Cerebellar cortex (tissue), 1 donor: ENCODE measurements at regions not wholly inside any gene's neighbourhood (a gene's known extent, or its start where the extent isn't known, plus 50 kb on each side); places are given as distances from the start of the nearest gene placed in this dataset.
"Not testable (repeated sequence)": the region's sequence is repeated elsewhere in the genome, so short reads cannot be mapped to it uniquely, and the experiment has no call there.

ENCODE experiments used
- DNase-seq: peaks from one replicate; pipeline ENCODE4 v3.0.0-alpha.2; 2015; ENCODE audit warnings: low spot score

DNA sequence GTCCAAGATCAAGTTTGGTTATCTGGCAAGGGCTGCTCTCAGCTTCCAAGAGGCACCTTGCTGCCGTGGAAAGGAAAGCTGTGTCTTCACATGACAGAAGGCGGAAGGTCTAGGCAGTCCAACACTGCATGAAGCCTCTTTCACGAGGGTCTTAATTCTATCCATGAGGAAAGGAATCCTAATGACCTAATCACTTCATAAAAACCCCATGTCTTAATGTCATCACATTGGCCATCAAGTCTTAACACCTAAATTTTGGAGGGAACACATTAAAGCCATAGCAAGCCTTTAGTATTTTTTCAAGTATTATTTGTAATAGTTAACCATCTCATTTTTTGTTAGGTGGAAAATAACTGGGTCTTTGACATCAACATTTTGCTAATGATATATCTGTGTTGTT, 858.3 kb downstream of the FLRT2 start:
- no peak for DNase-seq

DNA sequence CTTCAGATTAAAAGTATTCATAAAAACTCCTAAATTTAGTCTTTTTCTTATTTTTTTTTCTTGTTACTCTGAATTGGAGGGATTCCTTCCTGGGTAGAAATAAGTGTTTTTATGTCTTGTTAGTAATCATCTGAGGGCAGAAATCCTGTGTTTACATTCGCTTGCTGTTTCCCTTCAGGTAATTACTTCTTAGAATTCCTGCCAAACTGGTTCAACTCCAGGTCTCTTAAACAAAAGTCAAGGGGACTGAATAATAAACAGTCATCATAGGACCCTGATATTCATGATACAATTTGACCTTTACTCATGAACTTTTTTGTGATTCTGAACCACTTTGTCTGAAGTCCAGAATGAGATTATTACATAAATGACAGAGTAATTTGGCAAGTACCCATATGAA, 843.9 kb downstream of the FLRT2 start:
- no peak for DNase-seq

DNA sequence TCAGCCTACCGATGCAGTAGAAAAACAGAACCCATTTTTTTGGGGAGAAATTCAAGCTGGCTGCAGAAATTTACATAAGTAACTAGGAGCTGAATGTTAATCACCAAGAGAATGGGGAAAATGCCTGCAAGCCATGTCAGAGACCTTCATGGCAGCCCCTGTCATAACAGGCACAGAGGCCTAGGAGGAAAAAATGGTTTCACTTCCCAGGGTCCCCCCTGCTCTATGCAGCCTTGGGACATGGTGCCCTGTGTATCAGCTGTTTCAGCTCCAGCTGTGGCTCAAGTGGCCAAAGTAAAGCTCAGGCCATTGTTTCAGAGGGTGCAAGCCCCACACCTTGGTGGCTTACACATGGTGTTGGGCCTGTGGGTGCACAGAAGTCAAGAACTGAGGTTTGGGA, 842.5 kb downstream of the FLRT2 start:
- DNase-seq, result no peak

- no peak for DNase-seq
Measured at GRCh38 chr14:86364634-86365033, 834.7 kb downstream of the FLRT2 start.

DNA sequence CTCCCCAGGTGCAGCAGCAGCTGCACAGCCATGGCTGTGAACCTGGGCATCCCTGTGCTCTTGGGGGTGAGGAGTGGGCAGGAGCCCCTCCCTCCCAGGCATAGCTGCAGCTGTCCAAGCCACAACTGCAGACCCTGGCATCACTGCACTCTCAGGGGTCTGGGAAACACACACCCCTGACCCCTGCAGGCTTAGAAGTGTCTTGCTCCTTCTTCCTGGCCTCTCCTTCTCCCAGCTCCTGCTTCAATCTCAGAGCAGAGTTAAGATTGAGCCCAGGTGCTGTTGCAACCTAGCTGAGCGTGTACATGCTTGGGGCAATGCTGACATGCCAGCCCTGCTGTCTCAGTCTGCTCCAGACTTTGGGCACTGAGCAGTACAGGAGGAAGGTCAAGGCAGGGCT, 833.6 kb downstream of the FLRT2 start:
- DNase-seq, result no peak

DNA sequence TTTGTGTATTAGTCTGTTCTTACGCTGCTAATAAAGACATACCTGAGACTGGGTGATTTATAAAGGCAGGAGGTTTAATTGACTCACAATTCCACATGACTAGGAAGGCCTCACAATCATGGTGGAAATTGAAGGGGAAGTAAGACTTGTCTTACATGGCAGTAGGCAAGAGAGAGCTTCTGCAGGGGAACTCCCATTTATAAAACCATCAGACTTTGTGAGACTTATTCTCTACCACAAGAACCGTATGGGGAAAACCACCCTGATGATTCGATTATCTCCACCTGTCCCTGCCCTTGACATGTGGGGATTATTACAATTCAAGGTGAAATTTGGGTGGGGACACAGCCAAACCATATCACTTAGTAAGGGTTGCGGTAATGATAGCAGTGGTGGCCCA, 833.1 kb downstream of the FLRT2 start:
- DNase-seq, result no peak

DNA sequence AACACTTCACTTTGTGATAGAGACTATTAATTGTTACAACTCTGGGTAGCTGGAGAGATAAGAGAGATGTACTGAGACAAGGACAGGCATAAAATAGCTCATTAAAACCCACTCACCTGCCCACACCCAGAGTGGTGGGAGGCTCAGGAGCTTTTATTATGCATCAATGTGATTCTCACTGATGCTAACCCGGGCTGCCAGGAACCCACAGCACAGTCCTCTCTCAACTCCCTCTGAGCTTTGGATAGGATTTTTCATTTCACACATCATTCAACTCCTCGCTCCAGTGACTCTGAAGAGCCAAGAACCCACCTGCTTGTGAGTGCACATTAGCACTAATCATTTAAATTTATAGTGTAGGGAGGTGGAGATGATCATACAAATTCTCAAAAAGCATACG, 827.9 kb downstream of the FLRT2 start:
- no peak for DNase-seq

- DNase-seq, result no peak
Measured at GRCh38 chr14:86357119-86357518, 827.2 kb downstream of the FLRT2 start.

- DNase-seq, result no peak
Measured at GRCh38 chr14:86346818-86347384, 817.0 kb downstream of the FLRT2 start.

DNA sequence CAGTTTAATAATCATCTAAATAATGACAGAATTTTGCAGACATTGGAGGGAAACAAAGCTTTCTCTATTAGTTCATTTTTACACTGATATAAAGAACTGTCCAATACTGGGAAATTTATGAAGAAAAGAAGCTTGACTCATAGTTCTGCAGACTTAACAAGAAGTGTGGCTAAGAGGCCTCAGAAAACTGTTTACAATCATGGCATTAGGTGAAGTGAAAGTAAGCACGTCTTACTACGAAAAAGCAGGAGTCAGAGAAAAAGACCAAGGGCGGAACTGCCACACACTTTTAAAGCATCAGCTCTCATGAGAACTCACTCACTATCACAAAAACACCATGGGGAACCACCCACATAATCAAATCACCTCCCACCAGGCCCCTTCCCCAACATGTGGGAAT, 804.4 kb downstream of the FLRT2 start:
- no peak for DNase-seq

DNA sequence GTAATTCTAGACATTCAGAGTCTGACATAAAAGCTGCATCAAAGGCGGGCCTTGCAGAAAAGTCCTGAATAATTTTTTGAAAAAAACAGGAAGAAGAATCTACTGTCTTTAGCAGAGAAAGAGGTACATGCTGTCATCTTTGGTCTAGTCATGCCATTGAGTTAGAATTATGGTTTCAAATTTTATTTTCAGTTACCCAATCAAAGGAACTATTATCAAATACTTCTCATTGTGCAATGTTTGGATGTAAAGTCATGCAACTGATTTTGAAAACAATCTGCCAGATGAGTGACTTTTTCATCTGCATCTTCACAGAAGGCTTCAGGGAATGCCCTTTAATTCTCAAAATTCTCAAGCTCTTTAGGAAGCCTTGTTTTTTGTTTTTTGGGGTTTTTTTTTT, 803.5 kb downstream of the FLRT2 start:
- DNase-seq, result no peak

GRCh38 chr14:86331341-86331740, 801.4 kb downstream of the FLRT2 start:
- no peak for DNase-seq

DNA sequence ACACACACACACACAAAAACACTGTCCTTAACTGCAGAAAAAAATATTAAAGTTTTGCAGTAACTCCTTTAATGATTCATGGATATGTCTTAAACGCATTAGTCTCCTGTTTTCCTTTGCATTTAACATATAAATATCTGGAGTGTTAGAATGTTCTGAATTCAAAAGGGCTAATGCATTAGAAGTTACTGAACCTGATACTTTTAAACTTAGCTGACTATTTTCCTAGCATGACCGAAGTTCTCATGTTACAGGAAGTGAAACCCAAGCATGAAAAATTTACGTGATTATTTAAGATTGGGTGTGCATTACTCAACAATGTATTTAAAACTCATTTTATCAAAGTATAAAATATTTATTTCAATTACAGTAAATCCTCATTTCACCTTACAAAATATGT, 791.2 kb downstream of the FLRT2 start:
- DNase-seq, result no peak

- DNase-seq, result not testable (repeated sequence)
Measured at GRCh38 chr14:86312154-86312665, 782.3 kb downstream of the FLRT2 start.

GRCh38 chr14:86311151-86311550, 781.2 kb downstream of the FLRT2 start:
- no peak for DNase-seq

- DNase-seq, result no peak
Measured at GRCh38 chr14:86310611-86311010, 780.7 kb downstream of the FLRT2 start.

DNA sequence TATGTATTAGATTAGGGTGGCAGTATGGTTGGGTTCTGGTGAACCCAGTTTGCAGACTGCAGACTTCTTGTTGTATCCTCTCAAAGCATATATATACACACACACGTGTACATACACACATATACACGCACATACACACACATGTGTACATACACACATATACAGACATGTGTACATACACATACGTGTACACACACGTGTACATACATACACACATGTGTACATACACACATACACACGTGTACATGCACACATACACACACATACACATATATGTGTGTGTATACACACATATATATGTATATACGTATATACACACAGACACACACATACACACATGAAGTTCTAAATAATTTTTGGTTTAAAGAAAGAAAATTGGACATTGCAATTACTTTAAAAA, 780.2 kb downstream of the FLRT2 start:
- no peak for DNase-seq

- DNase-seq, result no peak
Measured at GRCh38 chr14:86305058-86305457, 775.1 kb downstream of the FLRT2 start.

DNA sequence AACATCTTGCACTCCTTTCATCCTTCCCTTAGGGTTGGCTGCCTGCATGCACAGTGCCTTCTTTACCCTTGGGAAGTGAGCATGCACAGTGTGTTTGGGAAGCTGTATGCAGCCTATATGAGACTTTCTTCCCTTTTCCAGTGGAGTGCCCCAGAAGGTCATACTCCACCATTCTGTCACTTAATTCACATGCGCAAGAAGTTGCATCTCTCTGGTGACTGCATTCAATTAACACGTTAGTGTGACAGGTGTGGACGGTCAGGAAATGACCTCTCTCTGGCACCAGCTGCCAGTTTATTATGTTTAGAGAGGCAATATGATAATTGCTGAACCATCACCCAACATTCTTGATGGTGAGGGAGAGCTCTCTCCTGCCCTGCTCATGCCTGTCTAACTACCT, 770.0 kb downstream of the FLRT2 start:
- no peak for DNase-seq

DNA sequence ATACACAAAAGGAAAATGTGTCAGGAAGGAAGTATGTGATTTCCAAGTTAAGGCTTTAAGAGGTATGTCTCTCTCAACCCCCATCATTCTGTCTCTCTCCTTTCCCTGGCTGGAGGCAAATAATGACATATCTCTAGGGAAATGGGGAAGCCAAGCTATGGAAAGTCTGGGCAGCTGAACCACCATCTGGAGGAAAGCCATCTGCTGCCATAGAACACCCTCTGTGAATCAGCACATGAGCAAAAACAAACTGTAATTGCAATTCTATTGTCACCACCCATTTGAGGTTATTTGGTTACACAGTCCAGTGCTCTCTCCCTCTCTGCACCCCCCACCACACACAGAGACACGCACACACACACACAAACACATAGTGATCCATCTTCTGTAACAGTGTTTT, 766.2 kb downstream of the FLRT2 start:
- no peak for DNase-seq

DNA sequence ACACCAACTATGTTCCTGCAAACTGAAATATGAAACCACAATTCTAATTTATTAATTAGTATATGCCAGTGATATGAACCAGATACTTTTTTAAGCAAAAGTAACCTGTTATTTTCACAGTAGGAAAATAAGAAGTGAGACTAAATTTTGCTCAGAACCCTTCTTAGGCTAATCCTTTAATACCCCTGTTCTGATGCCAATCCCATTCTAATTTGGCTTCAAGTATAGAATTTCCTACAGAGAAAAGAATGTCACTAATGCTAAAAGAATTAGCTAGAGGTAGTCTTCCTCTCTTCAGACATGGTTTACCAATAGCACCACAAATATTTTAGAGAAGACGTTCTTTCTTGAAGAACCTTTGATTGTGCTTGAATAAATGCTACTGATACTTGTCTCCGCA, 758.4 kb downstream of the FLRT2 start:
- no peak for DNase-seq

DNA sequence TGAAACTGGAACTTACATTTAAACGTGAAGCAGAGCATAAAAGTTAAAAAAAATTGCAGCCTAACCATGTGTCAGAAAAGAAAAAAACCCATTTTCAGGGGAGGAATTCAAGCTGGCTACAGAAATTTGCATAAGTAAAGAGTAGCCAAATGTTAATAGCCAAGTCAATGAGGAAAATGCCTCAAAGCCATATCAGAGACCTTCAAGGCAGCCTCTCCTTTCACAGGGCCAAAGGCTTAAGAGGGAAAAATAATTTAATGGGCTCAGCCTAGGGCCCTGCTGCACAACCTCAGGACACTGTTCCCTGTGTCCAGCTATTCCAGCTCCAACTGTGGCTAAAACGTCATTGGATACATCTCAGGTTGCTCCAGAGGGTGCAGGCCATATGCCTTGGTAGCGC, 749.5 kb downstream of the FLRT2 start:
- no peak for DNase-seq

DNA sequence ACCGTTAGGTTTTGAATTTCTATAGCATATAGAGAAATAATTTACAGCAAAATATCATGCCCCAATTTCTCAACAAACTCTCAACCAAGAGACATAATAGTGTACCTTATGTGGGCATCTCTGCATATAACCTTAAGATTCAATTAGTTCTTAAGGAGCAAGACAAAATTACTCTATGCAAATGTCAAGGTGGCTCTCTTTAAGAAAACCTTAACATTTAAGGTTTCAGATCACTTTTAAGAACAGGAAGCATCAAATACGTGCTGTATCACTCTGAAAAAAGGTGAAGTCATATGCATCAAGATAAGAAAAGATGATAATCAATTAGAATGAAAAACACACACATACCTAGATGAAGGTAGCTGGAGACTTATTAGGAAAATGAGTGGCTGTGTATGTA, 728.0 kb downstream of the FLRT2 start:
- DNase-seq, result no peak

DNA sequence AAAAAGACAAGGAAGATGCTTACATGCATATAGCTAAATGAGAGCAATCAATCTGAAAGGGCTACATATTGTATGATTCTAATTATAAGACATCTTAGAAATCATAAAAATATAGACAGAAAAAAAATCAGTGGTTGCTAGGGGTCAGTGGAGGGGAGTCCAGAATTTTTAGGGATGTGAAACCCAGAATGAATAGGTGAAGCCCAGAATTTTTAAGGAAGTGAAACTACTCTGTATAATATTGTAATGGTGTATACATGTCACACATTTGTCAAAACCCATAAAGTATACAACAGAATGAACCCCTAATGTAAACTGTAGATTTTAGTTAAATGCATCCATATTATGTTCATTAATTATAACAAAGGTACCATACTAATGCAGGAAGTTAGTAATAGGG, 713.2 kb downstream of the FLRT2 start:
- no peak for DNase-seq

DNA sequence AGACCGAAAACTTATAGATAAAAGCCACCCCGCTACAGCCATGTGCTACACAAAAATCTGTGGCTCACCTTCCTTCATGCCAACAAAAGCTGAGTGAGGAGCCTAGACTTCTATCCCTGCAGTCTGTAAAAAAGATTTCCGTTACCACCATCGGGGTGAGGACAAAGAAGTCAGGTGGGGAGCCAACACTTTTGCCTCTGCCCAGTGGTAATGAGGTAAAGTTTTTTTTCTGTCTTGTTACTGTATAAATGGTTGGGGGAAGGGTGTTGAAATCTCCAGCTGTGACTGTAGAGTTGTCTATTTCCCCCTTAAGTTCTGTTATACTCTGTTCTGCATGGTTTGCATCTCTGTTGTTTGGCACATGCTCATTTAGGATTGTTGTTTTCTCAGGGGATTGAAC, 707.8 kb downstream of the FLRT2 start:
- DNase-seq, result no peak
